ENCODE measurements at regions not wholly inside any gene's neighbourhood (a gene's known extent, or its start where the extent isn't known, plus 50 kb on each side); places are given as distances from the start of the nearest gene placed in this dataset.

DNA sequence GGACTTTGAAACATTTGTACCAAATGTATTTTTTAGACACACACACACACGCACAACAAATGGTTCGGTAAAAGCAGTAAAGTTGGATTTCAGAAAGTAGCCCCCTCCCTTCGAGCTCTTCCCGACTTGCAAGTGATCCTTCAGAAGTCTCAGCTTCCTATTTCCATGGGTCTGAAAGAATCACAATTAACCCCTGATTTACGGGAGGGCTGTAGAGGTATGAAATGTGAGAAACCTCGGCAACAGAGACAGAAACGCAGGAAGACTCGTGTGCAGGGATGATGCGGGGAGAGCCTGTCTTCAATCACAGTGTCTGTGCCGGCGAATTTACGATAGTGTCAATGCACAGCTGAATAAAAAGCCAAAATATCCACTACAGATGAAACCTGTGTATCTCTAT lies 60.7 kb upstream of the VRK1 start:
- H3K79me2 ChIP-seq (ENCODE audit: control insufficient read depth, low read length), result no peaks in the 10 kb centered on the region
- H3K4me3 ChIP-seq (ENCODE audit: low read length), result no peak overlapping the region
- H3K36me3 ChIP-seq (ENCODE audit: control insufficient read depth, low read length), result no peaks in the 10 kb centered on the region
- TF ChIP-seq EZH2phosphoT487 (IDR thresholded peaks at IDR 0.05; ENCODE audit: borderline replicate concordance, low read length) (no peak), CTCF (IDR thresholded peaks at IDR 0.05; ENCODE audit: low read depth, low read length, poor library complexity, severe bottlenecking) (no peak)
- no peak overlapping the region for H3K4me2 ChIP-seq (ENCODE audit: low read length)
- H3F3A ChIP-seq (ENCODE audit: control insufficient read depth, insufficient read depth), result no peaks in the 10 kb centered on the region
- H4K20me1 ChIP-seq (ENCODE audit: control insufficient read depth, insufficient read depth, low read depth, low read length), result no peaks in the 10 kb centered on the region
- H3K4me1 ChIP-seq (ENCODE audit: control insufficient read depth, low read length), result peaks cover 5% of the 10 kb centered on the region; the same call in 1 of the 2 replicates
- H3K27me3 ChIP-seq (ENCODE audit: control insufficient read depth, low read length), result peaks cover 35% of the 10 kb centered on the region
- no peak overlapping the region for H3K27ac ChIP-seq (ENCODE audit: low read depth, low read length)
- no peaks in the 10 kb centered on the region for H3K9me2 ChIP-seq (replicated peaks; ENCODE audit: control insufficient read depth, low read length)
- no peaks in the 10 kb centered on the region for H3K9me3 ChIP-seq (ENCODE audit: control insufficient read depth, insufficient read depth, low read length)

GRCh38 chr14:96737881-96738280 lies 59.3 kb upstream of the VRK1 start:
- Histone ChIP-seq H3F3A (ENCODE audit: control insufficient read depth, insufficient read depth) (no peaks in the 10 kb centered on the region), H3K4me3 (ENCODE audit: low read length) (no peak overlapping the region), H4K20me1 (ENCODE audit: control insufficient read depth, insufficient read depth, low read depth, low read length) (no peaks in the 10 kb centered on the region), H3K36me3 (ENCODE audit: control insufficient read depth, low read length) (no peaks in the 10 kb centered on the region), H3K79me2 (ENCODE audit: control insufficient read depth, low read length) (no peaks in the 10 kb centered on the region), H3K4me2 (ENCODE audit: low read length) (no peak overlapping the region), H3K9me2 (replicated peaks; ENCODE audit: control insufficient read depth, low read length) (no peaks in the 10 kb centered on the region), H3K27ac (ENCODE audit: low read depth, low read length) (no peak overlapping the region), H3K9me3 (ENCODE audit: control insufficient read depth, insufficient read depth, low read length) (no peaks in the 10 kb centered on the region), H3K4me1 (ENCODE audit: control insufficient read depth, low read length) (peaks cover 5% of the 10 kb centered on the region; the same call in 1 of the 2 replicates), H3K27me3 (ENCODE audit: control insufficient read depth, low read length) (peaks cover 45% of the 10 kb centered on the region)
- no peak for TF ChIP-seq CTCF (IDR thresholded peaks at IDR 0.05; ENCODE audit: low read depth, low read length, poor library complexity, severe bottlenecking)
- TF ChIP-seq EZH2phosphoT487 (IDR thresholded peaks at IDR 0.05; ENCODE audit: borderline replicate concordance, low read length), result no peak

DNA sequence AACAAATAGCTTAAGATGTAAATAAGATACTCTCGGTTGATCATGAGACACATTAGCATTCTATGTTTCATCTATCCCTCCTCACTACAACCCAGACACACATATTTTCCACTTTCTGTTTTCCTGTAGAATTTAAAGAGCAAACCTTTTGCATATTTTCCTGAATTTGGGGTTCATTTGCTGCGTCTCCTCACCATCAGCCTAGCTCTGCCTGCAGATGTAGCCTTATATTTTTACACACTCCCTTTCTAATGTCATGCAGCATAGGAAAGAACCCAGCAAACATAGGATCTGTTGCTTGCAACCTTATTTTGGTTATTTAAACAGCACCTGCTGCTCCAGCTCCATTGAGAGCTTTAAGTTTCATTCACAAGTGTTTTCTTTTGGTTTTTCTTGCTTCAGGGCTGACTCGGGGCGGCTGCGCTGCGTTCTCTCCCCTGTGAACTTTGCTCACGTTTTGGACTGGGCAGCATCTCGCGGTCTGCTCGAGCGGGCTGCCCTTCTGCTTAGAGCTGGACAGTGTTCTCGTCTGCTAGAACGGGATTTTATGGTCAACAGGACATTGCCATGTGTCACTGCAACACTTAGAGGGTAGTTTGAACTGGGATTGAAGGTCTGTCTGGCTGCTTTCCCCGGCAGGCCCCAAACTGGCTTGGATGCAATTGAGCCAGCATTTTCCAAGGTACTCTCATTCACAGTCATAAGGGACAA lies 57.8 kb upstream of the VRK1 start:
- Histone ChIP-seq H3K9me3 (ENCODE audit: control insufficient read depth, insufficient read depth, low read length) (no peaks in the 10 kb centered on the region), H3K36me3 (ENCODE audit: control insufficient read depth, low read length) (no peaks in the 10 kb centered on the region), H3K27me3 (ENCODE audit: control insufficient read depth, low read length) (peaks cover 54% of the 10 kb centered on the region), H3K27ac (ENCODE audit: low read depth, low read length) (no peak overlapping the region), H3K4me1 (ENCODE audit: control insufficient read depth, low read length) (peaks cover 5% of the 10 kb centered on the region; the same call in 1 of the 2 replicates), H3F3A (ENCODE audit: control insufficient read depth, insufficient read depth) (no peaks in the 10 kb centered on the region), H3K79me2 (ENCODE audit: control insufficient read depth, low read length) (no peaks in the 10 kb centered on the region), H3K4me3 (ENCODE audit: low read length) (no peak overlapping the region), H3K9me2 (replicated peaks; ENCODE audit: control insufficient read depth, low read length) (no peaks in the 10 kb centered on the region), H3K4me2 (ENCODE audit: low read length) (no peak overlapping the region), H4K20me1 (ENCODE audit: control insufficient read depth, insufficient read depth, low read depth, low read length) (no peaks in the 10 kb centered on the region)
- TF ChIP-seq CTCF (IDR thresholded peaks at IDR 0.05; ENCODE audit: low read depth, low read length, poor library complexity, severe bottlenecking), result no peak
- TF ChIP-seq EZH2phosphoT487 (IDR thresholded peaks at IDR 0.05; ENCODE audit: borderline replicate concordance, low read length), result no peak
